ENCODE measurements at regions not wholly inside any gene's neighbourhood (a gene's known extent, or its start where the extent isn't known, plus 50 kb on each side); places are given as distances from the start of the nearest gene placed in this dataset.

DNA sequence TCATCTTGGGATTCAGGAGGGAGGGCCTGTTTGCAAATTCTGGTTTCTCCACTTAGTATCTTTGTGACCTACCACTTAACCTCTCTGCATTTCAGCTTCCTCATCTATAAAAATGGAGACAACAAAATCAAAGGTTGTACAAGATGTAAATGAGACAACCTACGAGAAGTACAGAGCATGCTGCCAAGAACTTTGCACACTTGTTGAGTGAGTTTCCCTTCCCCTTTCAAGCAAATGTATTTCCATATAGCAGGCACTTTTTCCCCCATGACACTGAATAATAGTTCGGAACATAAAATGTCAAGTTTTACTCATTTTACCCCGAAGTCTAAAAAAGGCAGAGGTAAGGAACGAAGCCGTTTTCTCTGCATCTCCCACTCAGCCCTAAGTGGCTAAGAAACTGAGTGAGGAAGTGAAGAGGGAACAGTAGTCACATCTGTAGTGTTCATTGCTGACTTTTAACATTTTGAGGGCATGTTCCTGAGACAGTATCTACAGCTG, 159.0 kb downstream of the TLE1 start:
- Mint-ChIP-seq H3K36me3 (ENCODE audit: low read depth) (no peaks in the 10 kb centered on the region), H3K4me1 (ENCODE audit: low read depth) (no peaks in the 10 kb centered on the region), H3K9me3 (no peaks in the 10 kb centered on the region), H3K4me3 (no peak overlapping the region), H3K27me3 (peaks cover 6% of the 10 kb centered on the region), H3K27ac (no peak overlapping the region)
- intact Hi-C loops (cut with DNase I, micrococcal nuclease) = no loop called here
- TF ChIP-seq, protein P1, sequence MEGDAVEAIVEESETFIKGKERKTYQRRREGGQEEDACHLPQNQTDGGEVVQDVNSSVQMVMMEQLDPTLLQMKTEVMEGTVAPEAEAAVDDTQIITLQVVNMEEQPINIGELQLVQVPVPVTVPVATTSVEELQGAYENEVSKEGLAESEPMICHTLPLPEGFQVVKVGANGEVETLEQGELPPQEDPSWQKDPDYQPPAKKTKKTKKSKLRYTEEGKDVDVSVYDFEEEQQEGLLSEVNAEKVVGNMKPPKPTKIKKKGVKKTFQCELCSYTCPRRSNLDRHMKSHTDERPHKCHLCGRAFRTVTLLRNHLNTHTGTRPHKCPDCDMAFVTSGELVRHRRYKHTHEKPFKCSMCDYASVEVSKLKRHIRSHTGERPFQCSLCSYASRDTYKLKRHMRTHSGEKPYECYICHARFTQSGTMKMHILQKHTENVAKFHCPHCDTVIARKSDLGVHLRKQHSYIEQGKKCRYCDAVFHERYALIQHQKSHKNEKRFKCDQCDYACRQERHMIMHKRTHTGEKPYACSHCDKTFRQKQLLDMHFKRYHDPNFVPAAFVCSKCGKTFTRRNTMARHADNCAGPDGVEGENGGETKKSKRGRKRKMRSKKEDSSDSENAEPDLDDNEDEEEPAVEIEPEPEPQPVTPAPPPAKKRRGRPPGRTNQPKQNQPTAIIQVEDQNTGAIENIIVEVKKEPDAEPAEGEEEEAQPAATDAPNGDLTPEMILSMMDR (IDR thresholded peaks at IDR 0.05) = no peak
- no peak for ATAC-seq (ENCODE audit: poor library complexity)
- no peaks in the 10 kb centered on the region for H3K27me3 ChIP-seq (ENCODE audit: control insufficient read depth in 1 of 2, insufficient read depth in 2 of 2, low read length in 2 of 2)
- POLR2A ChIA-PET = no interaction called here
- H3K4me1 ChIP-seq (ENCODE audit: insufficient read depth, low read length) = no peaks in the 10 kb centered on the region
- no peak overlapping the region for H3K27ac ChIP-seq (ENCODE audit: low read depth in 1 of 2, low read length in 2 of 2)
- no peak for DNase-seq
- H3K9me3 ChIP-seq (ENCODE audit: control insufficient read depth in 1 of 2, insufficient read depth in 1 of 2, low read length in 2 of 2) = peaks cover 0 to 4% of the 10 kb centered on the region in 2 experiments
- CTCF ChIA-PET = no interaction called here
- H3K36me3 ChIP-seq (ENCODE audit: insufficient read depth, low read length) = no peaks in the 10 kb centered on the region
- H3K4me3 ChIP-seq (ENCODE audit: low read length) = no peak overlapping the region

DNA sequence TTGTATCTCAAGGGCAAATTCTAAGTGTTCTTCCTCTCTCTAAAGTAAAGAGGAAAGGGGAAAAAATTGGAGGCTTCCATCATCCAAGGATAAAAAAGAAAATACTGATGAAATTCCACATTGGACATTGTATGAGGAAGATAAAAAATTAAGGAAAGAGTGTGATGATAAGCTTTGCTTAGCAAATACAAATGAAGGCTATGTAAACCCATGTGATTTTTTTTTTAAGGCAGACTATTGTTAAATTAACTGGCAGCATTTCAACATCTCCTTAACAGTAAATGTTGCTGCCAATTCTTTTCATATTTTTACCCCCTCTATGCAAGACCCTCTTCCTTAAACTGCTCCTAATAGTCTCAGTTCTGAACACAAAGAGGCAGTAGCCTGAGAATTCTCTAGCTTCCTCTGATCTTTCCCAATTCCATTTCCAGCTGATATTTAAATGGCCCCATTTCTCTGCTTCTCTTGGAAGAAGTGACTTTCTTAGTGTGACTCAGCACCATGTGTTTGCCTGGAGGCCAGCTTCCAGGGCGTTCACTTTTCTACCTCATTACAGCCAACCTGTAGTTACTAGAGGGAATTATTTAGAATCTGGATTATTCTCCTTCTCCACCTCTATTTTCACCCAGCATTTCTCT, 159.7 kb downstream of the TLE1 start:
- DNase-seq (no peak), ATAC-seq (ENCODE audit: poor library complexity) (no peak)
- Mint-ChIP-seq H3K36me3 (ENCODE audit: low read depth) (no peaks in the 10 kb centered on the region), H3K4me1 (ENCODE audit: low read depth) (no peaks in the 10 kb centered on the region), H3K27ac (no peak overlapping the region), H3K4me3 (no peak overlapping the region), H3K27me3 (peaks cover 6% of the 10 kb centered on the region), H3K9me3 (no peaks in the 10 kb centered on the region)
- ChIA-PET POLR2A (no interaction called here), CTCF (interaction anchor here (0.5 kb wide), 1 partner anchor 733 kb away, joined by 3 read pairs; no protein-coding TSS in a partner anchor)
- H3K36me3 ChIP-seq (ENCODE audit: insufficient read depth, low read length) = no peaks in the 10 kb centered on the region
- TF ChIP-seq, protein P1 (IDR thresholded peaks at IDR 0.05) = no peak
- H3K4me1 ChIP-seq (ENCODE audit: insufficient read depth, low read length) = no peaks in the 10 kb centered on the region
- H3K27ac ChIP-seq (ENCODE audit: low read depth in 1 of 2, low read length in 2 of 2) = no peak overlapping the region
- H3K4me3 ChIP-seq (ENCODE audit: low read length) = no peak overlapping the region
- no peaks in the 10 kb centered on the region for H3K27me3 ChIP-seq (ENCODE audit: control insufficient read depth in 1 of 2, insufficient read depth in 2 of 2, low read length in 2 of 2)
- H3K9me3 ChIP-seq (ENCODE audit: control insufficient read depth in 1 of 2, insufficient read depth in 1 of 2, low read length in 2 of 2) = peaks cover 0 to 4% of the 10 kb centered on the region in 2 experiments
- intact Hi-C loops (cut with DNase I, micrococcal nuclease) = no loop called here

DNA sequence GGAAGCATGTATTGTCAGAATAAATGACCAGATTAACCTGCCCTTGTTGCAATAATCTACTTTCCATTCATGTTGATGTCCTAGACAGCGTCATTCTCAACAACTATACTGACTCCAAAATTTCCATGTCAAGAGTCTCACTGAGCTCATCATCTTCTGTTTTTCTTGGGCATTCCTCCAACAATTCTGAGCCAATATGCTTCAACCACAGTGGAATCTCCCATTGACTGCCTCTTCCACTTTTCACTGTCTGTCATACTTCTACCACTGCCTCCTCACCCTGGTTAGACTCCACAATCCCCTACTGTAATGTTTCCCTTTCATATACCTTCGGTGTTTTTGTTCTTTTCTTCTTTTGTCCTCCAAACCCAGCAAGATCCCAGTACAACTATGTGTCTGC, 162.8 kb downstream of the TLE1 start:
- Mint-ChIP-seq H3K27me3 (peaks cover 6% of the 10 kb centered on the region), H3K27ac (no peak overlapping the region), H3K9me3 (no peaks in the 10 kb centered on the region), H3K4me3 (no peak overlapping the region), H3K36me3 (ENCODE audit: low read depth) (no peaks in the 10 kb centered on the region), H3K4me1 (ENCODE audit: low read depth) (no peaks in the 10 kb centered on the region)
- Histone ChIP-seq H3K27ac (ENCODE audit: low read depth in 1 of 2, low read length in 2 of 2) (no peak overlapping the region), H3K27me3 (ENCODE audit: control insufficient read depth in 1 of 2, insufficient read depth in 2 of 2, low read length in 2 of 2) (no peaks in the 10 kb centered on the region), H3K4me1 (ENCODE audit: insufficient read depth, low read length) (no peaks in the 10 kb centered on the region), H3K4me3 (ENCODE audit: low read length) (no peak overlapping the region), H3K36me3 (ENCODE audit: insufficient read depth, low read length) (no peaks in the 10 kb centered on the region), H3K9me3 (ENCODE audit: control insufficient read depth in 1 of 2, insufficient read depth in 1 of 2, low read length in 2 of 2) (peaks cover 0 to 4% of the 10 kb centered on the region in 2 experiments)
- ChIA-PET POLR2A (no interaction called here), CTCF (no interaction called here)
- TF ChIP-seq, protein P1 (IDR thresholded peaks at IDR 0.05) = no peak
- no peak for DNase-seq
- intact Hi-C loops (cut with DNase I, micrococcal nuclease) = no loop called here
- no peak for ATAC-seq (ENCODE audit: poor library complexity)

All from CD4-positive, alpha-beta T cell (primary cell).